ENCODE measurements at regions not wholly inside any gene's neighbourhood (a gene's known extent, or its start where the extent isn't known, plus 50 kb on each side); places are given as distances from the start of the nearest gene placed in this dataset.

- H3K4me3 ChIP-seq (ENCODE audit: low read length): peak overlapping the region; percentile 93
- DNase-seq (ENCODE audit: low read depth): no peak
- no peak for TF ChIP-seq CTCF (conservative IDR thresholded peaks at IDR 0.05; ENCODE audit: low read depth, low read length)
Measured at GRCh38 chr12:124385219-124385969, 90.5 kb downstream of the RFLNA start.

- TF ChIP-seq CTCF (conservative IDR thresholded peaks at IDR 0.05; ENCODE audit: low read depth, low read length): no peak
Measured at GRCh38 chr12:124384299-124384894, 89.5 kb downstream of the RFLNA start.

GRCh38 chr12:124383028-124383427 lies 88.1 kb downstream of the RFLNA start:
- H3K4me3 ChIP-seq (ENCODE audit: low read length): no peak overlapping the region
- DNase-seq (ENCODE audit: low read depth): no peak
- TF ChIP-seq CTCF (conservative IDR thresholded peaks at IDR 0.05; ENCODE audit: low read depth, low read length): no peak

More at GRCh38 chr12:124384299-124384894, 89.5 kb downstream of the RFLNA start:
- DNase-seq (ENCODE audit: low read depth): no peak
- H3K4me3 ChIP-seq (ENCODE audit: low read length): no peak overlapping the region

- DNase-seq (ENCODE audit: low read depth): no peak
- no peak for TF ChIP-seq CTCF (conservative IDR thresholded peaks at IDR 0.05; ENCODE audit: low read depth, low read length)
- no peak overlapping the region for H3K4me3 ChIP-seq (ENCODE audit: low read length)
Measured at GRCh38 chr12:124381456-124382296, 86.8 kb downstream of the RFLNA start.

GRCh38 chr12:124380796-124381455 lies 86.0 kb downstream of the RFLNA start:
- no peak overlapping the region for H3K4me3 ChIP-seq (ENCODE audit: low read length)
- no peak for TF ChIP-seq CTCF (conservative IDR thresholded peaks at IDR 0.05; ENCODE audit: low read depth, low read length)

GRCh38 chr12:124379938-124380754 lies 85.3 kb downstream of the RFLNA start:
- DNase-seq (ENCODE audit: low read depth): no peak
- H3K4me3 ChIP-seq (ENCODE audit: low read length): no peak overlapping the region
- peak; percentile 71 for TF ChIP-seq CTCF (conservative IDR thresholded peaks at IDR 0.05; ENCODE audit: low read depth, low read length)

More at GRCh38 chr12:124380796-124381455, 86.0 kb downstream of the RFLNA start:
- no peak for DNase-seq (ENCODE audit: low read depth)

Measured in retinal pigment epithelial cell (primary cell).